PC-3 (cell line): ENCODE measurements at regions not wholly inside any gene's neighbourhood (a gene's known extent, or its start where the extent isn't known, plus 50 kb on each side); places are given as distances from the start of the nearest gene placed in this dataset.
A peak's percentile ranks its signal among the peaks of the same experiment; 100 is the strongest.

ENCODE experiments used
- ATAC-seq: fragments of 200-7000 bp; cut with Tn5 transposase; 2 replicates; pipeline ENCODE4 v1.9.1; 2020; ENCODE audit warnings: mild to moderate bottlenecking, moderate library complexity
- BruUV-seq: library from RNA; stranded (reverse); fragments of 400-500 nt; replicated peaks from 2 replicates; lab custom pipeline; 2021; lab: Mats Ljungman, UMichigan
- CTCF ChIA-PET: fragments of 300-600 bp; sonication (Branson Sonifier 250); formaldehyde crosslinking; loops from one replicate; lab custom pipeline; 2022; ENCODE audit warnings: antibody characterized with exemption; lab: Charles Lee
- POLR2A ChIA-PET: fragments of 300-600 bp; sonication (Branson Sonifier 250); formaldehyde crosslinking; loops from one replicate; lab custom pipeline; 2022; ENCODE audit warnings: antibody characterized with exemption; ENCODE audit not compliant: unreplicated experiment; lab: Charles Lee
- DNase-seq: peaks from one replicate; pipeline ENCODE4 v3.0.0-alpha.2; 2015
- H2AFZ ChIP-seq: fragments of 300-600 bp; sonication (generic); 2 replicates; pipeline ENCODE4 v1.6.0; 2016; ENCODE audit warnings: antibody characterized with exemption, low read length
- H3F3A ChIP-seq: fragments of 300-600 bp; sonication (generic); one replicate; pipeline ENCODE4 v1.6.0; 2017; ENCODE audit warnings: antibody characterized with exemption, low read length, control low read depth, mild to moderate bottlenecking; ENCODE audit not compliant: unreplicated experiment
- H3K27ac ChIP-seq: fragments of 300-600 bp; sonication (generic); 2 replicates; pipeline ENCODE4 v1.5.1; 2016; ENCODE audit warnings: mild to moderate bottlenecking, low read length
- H3K27me3 ChIP-seq: fragments of 300-600 bp; sonication (generic); 2 replicates; pipeline ENCODE4 v1.6.1; 2016; ENCODE audit warnings: low read length, mixed read lengths
- H3K36me3 ChIP-seq: fragments of 300-600 bp; sonication (generic); 2 replicates; pipeline ENCODE4 v1.6.1; 2016; ENCODE audit warnings: low read depth, mixed run types, low read length, mixed read lengths
- H3K4me1 ChIP-seq: fragments of 300-600 bp; sonication (generic); 2 replicates; pipeline ENCODE4 v1.5.1; 2016; ENCODE audit warnings: low read length; ENCODE audit not compliant: insufficient read depth
- H3K4me2 ChIP-seq: fragments of 300-600 bp; sonication (generic); 2 replicates; pipeline ENCODE4 v1.6.0; 2016; ENCODE audit warnings: low read length
- H3K4me3 ChIP-seq: fragments of 300-600 bp; sonication (generic); 2 replicates; pipeline ENCODE4 v1.5.1; 2016; ENCODE audit warnings: mild to moderate bottlenecking, low read length, mixed read lengths
- H3K79me2 ChIP-seq: fragments of 300-600 bp; sonication (generic); 2 replicates; pipeline ENCODE4 v1.6.1; 2017; ENCODE audit warnings: low read length, mixed read lengths
- H3K9ac ChIP-seq: fragments of 300-600 bp; sonication (generic); 2 replicates; pipeline ENCODE4 v1.6.0; 2016; ENCODE audit warnings: mild to moderate bottlenecking, low read length
- H3K9me2 ChIP-seq: fragments of 300-600 bp; sonication (generic); replicated peaks from 2 replicates; pipeline ENCODE4 v1.6.1; 2016; ENCODE audit warnings: mixed run types, low read length, mixed read lengths
- H3K9me3 ChIP-seq: fragments of 300-600 bp; sonication (generic); 2 replicates; pipeline ENCODE4 v1.6.1; 2016; ENCODE audit warnings: low read length, mixed read lengths
- H4K20me1 ChIP-seq: fragments of 300-600 bp; sonication (generic); 2 replicates; pipeline ENCODE4 v1.6.1; 2016; ENCODE audit warnings: low read length, mixed read lengths
- CTCF ChIP-seq: fragments of 300-600 bp; sonication (generic); conservative IDR thresholded peaks from 2 replicates; pipeline ENCODE4 v1.5.1; 2017; ENCODE audit warnings: antibody characterized with exemption, low read depth, mild to moderate bottlenecking, low read length
- EZH2 ChIP-seq: fragments of 300-600 bp; sonication (generic); IDR thresholded peaks from one replicate; pipeline ENCODE4 v1.6.1; 2017; ENCODE audit warnings: antibody characterized with exemption, mild to moderate bottlenecking, low read length; ENCODE audit not compliant: unreplicated experiment
- EZH2phosphoT487 ChIP-seq: fragments of 300-600 bp; sonication (generic); IDR thresholded peaks from 2 replicates; pipeline ENCODE4 v1.6.1; 2018; ENCODE audit warnings: mild to moderate bottlenecking, antibody characterized with exemption, low read length, borderline replicate concordance
- intact Hi-C: fragments of 100-400 bp; cut with micrococcal nuclease; formaldehyde crosslinking; loops from 2 replicates; pipeline ENCODE4 v1.9.0; 2023

GRCh38 chr6:90364286-90364685, 67.6 kb upstream of the BACH2 start:
- Histone ChIP-seq H3K27ac (no peak overlapping the region), H3F3A (peaks cover 3% of the 10 kb centered on the region), H4K20me1 (no peaks in the 10 kb centered on the region), H3K9me2 (no peaks in the 10 kb centered on the region), H2AFZ (no peak overlapping the region), H3K4me2 (no peak overlapping the region), H3K27me3 (no peaks in the 10 kb centered on the region), H3K4me1 (peaks cover 30% of the 10 kb centered on the region), H3K9me3 (no peaks in the 10 kb centered on the region), H3K4me3 (no peak overlapping the region), H3K36me3 (no peaks in the 10 kb centered on the region), H3K9ac (no peak overlapping the region), H3K79me2 (no peaks in the 10 kb centered on the region)
- TF ChIP-seq EZH2 (no peak), CTCF (no peak), EZH2phosphoT487 (no peak)
- CTCF ChIA-PET, result no interaction called here
- POLR2A ChIA-PET, result no interaction called here
- ATAC-seq, result no peak
- intact Hi-C loops, result no loop called here
- BruUV-seq, result no TSS peak
- DNase-seq, result no peak

GRCh38 chr6:90362318-90362717, 65.7 kb upstream of the BACH2 start:
- H2AFZ ChIP-seq, result 0 out of 2 replicates have a peak overlapping the region, but pooled peaks have one; percentile 26
- no TSS peak for BruUV-seq

More at GRCh38 chr6:90362318-90362717, 65.7 kb upstream of the BACH2 start:
- Histone ChIP-seq H3K4me1 (peaks cover 16% of the 10 kb centered on the region), H3K36me3 (no peaks in the 10 kb centered on the region), H3K4me3 (no peak overlapping the region), H3K9me2 (no peaks in the 10 kb centered on the region), H3K9ac (no peak overlapping the region), H3K27ac (no peak overlapping the region), H3F3A (no peaks in the 10 kb centered on the region), H3K79me2 (no peaks in the 10 kb centered on the region), H4K20me1 (no peaks in the 10 kb centered on the region), H3K27me3 (no peaks in the 10 kb centered on the region), H3K9me3 (no peaks in the 10 kb centered on the region), H3K4me2 (no peak overlapping the region)
- no peak for ATAC-seq
- DNase-seq, result peak; percentile 4
- intact Hi-C loops, result no loop called here
- no peak for TF ChIP-seq EZH2
- no peak for TF ChIP-seq CTCF
- TF ChIP-seq EZH2phosphoT487, result no peak
- CTCF ChIA-PET, result no interaction called here
- POLR2A ChIA-PET, result no interaction called here
